D721Med (cell line): ENCODE measurements at regions not wholly inside any gene's neighbourhood (a gene's known extent, or its start where the extent isn't known, plus 50 kb on each side); places are given as distances from the start of the nearest gene placed in this dataset.
"Not testable (repeated sequence)": the region's sequence is repeated elsewhere in the genome, so short reads cannot be mapped to it uniquely, and the experiment has no call there.

ENCODE experiments used
- DNase-seq: peaks from one replicate; pipeline ENCODE4 v3.0.0; 2011; ENCODE audit warnings: low spot score; ENCODE audit not compliant: insufficient read length
- FAIRE-seq: peaks from 2 replicates; lab custom pipeline; 2011; peaks lifted over from hg19 to GRCh38; lab: Jason Lieb, UNC
- CTCF ChIP-seq: IDR thresholded peaks from 2 replicates; pipeline ENCODE4 v1.5.1; 2012; ENCODE audit warnings: mild to moderate bottlenecking, control low read depth; ENCODE audit not compliant: insufficient read depth; ENCODE audit errors: missing control alignments

- no peak for TF ChIP-seq CTCF
- DNase-seq (no peak), FAIRE-seq (no peak)
Measured at GRCh38 chr1:118483245-118484006, 298.4 kb upstream of the SPAG17 start.

DNA sequence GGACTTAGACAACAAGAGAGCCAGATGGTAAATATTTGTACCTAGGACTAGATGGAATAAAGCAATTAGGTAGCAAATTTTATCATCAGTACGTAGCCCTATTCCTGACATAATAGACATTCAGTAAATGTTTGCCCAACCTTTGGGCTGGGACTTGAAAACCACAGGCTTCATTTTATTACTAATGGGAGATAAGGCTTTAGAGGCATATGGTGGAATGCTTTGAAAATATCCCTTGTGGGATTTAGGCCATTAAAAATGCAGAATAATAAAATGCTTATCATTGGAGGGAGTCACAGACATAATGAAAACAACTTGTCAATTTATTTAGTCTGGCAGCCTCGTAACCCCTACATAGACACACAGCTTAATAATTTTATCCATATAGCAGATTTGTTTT is 296.1 kb upstream of the SPAG17 start:
- DNase-seq (no peak), FAIRE-seq (no peak)
- TF ChIP-seq CTCF = no peak

DNA sequence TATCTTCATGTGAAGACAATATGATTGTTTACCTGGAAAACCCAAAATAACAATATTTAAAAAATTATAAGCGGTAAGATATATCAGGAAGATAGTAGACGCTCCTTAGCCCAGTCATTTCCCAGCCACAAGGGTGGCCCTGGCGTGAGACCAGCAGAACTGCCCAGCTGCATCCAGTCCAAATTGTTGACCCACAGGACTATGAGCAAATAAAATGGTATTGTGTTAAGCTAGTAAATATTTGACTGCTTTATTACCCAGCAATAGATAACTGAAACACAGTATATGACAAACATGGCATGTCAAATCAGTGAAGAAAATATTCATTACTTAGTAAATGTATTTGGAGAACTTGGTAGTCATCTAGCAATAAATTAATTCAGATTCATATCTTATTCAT is 294.3 kb upstream of the SPAG17 start:
- DNase-seq (no peak), FAIRE-seq (no peak)
- no peak for TF ChIP-seq CTCF

DNA sequence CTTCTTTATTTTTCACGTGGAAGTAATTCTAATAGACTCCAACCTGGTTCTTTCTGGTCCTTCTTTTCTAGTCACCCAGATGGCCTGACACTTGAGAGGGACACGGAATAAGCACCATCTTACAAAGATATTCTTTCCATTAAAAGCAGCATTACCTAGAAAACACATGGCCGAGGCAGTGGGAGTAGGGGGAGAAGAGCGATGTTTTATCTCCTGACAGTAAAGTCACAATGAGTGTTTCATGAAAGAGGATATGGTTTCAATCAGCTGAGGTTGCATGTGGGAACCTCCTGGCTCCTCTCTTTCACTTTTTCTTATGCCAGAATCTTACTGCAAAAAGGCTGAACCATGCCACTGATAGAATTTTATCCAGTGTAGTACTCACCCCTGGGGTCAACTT is 288.8 kb upstream of the SPAG17 start:
- no peak for TF ChIP-seq CTCF
- FAIRE-seq (no peak), DNase-seq (no peak)

DNA sequence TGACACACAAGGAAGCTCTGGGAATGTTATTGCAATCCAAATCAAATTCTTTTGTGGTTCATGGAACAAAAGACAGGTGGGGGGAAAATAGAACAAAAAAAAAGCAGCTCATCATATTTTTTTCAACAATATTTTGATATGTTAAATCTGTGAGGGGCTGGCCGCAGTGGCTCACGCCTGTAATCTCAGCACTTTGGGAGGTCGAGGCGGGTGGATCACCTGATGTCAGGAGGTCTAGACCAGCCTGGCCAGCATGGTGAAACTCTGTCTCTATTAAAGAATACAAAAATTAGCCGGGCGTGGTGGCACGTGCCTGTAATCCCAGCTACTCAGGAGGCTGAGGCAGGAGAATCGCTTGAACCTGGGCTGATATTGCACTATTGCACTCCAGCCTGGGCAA is 279.4 kb upstream of the SPAG17 start:
- DNase-seq, FAIRE-seq: not testable (repeated sequence)

DNA sequence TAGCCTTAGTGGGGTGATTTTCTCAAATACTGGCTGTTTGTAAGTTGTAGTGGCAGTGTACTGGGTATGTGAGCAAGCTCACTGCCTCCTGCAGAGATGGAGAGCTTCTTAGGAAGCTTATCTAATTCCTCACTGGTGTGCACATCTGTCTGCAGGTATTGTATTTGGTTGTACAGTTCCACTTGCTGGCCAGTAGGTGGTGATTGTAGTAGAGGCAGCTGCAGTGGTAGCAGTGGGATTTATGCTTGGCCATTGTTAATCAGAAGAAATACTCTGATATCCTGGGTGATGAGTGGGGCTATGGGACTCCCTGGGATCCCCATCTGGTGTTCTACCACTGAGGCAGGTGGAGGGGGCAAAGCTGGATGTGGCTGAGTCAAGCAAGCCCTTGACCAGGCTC is 276.1 kb upstream of the SPAG17 start:
- DNase-seq (no peak), FAIRE-seq (no peak)
- no peak for TF ChIP-seq CTCF

DNA sequence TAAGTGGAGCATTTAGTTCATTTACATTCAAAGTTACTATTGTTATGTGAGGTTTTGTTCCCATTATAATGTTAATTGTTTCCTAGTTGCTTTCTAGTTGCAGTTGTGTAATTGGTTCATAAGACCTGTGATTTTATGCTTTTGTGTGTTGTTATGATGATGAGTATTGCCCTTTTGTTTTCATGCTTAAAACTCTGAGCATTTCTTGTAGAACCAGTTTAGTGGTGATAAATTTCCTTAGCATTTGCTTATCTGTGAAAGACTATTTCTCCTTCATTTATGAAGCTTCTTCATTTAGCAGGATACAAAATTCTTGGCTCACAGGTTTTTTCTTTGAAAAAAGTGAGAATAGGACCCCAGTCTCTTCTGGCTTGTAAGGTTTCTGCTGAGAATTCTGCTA is 274.8 kb upstream of the SPAG17 start:
- FAIRE-seq = no peak

DNA sequence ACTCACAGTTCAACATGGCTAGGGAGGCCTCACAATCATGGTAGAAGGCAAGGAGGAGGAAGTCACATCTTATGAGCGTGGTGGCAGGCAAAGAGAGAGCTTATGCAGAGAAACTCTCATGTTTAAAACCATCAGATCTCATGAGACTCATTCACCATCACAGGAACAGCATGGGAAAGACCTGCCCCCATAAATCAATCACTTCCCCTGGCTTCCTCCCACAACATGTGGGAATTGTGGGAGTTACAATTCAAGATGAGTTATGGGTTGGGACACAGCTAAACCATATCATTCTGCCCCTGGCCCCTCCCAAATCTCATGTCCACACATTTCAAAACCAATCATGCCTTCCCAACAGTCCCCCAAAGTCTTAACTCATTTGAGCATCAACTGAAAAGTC is 268.8 kb upstream of the SPAG17 start:
- not testable (repeated sequence) for DNase-seq, FAIRE-seq

More for the DNA sequence above, 274.8 kb upstream of the SPAG17 start:
- TF ChIP-seq CTCF = no peak
- DNase-seq = no peak
